ENCODE measurements at regions not wholly inside any gene's neighbourhood (a gene's known extent, or its start where the extent isn't known, plus 50 kb on each side); places are given as distances from the start of the nearest gene placed in this dataset.

DNA sequence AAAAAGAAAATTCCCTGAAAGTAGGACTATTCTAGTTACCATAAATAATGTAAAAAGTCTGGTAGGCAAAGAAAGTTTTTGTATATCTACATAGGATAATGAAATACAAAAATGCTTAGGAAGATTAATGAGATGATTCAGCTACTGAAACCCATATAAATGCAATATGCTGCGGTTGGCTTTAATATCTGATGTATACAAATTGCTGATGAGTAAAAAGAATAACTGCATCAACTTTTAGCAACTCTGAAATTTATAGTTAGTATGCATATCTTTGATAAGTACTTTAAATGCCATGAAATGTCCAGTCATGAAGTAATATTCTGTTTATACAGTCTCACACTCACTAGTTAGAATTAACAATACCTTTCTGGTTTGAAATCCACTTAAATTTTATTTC is 404.8 kb downstream of the TLL1 start:
- TF ChIP-seq, protein P1, sequence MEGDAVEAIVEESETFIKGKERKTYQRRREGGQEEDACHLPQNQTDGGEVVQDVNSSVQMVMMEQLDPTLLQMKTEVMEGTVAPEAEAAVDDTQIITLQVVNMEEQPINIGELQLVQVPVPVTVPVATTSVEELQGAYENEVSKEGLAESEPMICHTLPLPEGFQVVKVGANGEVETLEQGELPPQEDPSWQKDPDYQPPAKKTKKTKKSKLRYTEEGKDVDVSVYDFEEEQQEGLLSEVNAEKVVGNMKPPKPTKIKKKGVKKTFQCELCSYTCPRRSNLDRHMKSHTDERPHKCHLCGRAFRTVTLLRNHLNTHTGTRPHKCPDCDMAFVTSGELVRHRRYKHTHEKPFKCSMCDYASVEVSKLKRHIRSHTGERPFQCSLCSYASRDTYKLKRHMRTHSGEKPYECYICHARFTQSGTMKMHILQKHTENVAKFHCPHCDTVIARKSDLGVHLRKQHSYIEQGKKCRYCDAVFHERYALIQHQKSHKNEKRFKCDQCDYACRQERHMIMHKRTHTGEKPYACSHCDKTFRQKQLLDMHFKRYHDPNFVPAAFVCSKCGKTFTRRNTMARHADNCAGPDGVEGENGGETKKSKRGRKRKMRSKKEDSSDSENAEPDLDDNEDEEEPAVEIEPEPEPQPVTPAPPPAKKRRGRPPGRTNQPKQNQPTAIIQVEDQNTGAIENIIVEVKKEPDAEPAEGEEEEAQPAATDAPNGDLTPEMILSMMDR (IDR thresholded peaks at IDR 0.05; ENCODE audit: borderline replicate concordance, control extremely low read depth, extremely low read depth, insufficient read depth, missing control alignments), result no peak
- in situ Hi-C loops (cut with MboI; ENCODE audit: low sequenced_read_pairs, unreplicated experiment), result no loop called here
- DNase-seq (ENCODE audit: low spot score), result no peak

GRCh38 chr4:166279261-166279660 is 406.2 kb downstream of the TLL1 start:
- in situ Hi-C loops (cut with MboI; ENCODE audit: low sequenced_read_pairs, unreplicated experiment), result no loop called here
- no peak for DNase-seq (ENCODE audit: low spot score)
- TF ChIP-seq, protein P1 (IDR thresholded peaks at IDR 0.05; ENCODE audit: borderline replicate concordance, control extremely low read depth, extremely low read depth, insufficient read depth, missing control alignments), result no peak

DNA sequence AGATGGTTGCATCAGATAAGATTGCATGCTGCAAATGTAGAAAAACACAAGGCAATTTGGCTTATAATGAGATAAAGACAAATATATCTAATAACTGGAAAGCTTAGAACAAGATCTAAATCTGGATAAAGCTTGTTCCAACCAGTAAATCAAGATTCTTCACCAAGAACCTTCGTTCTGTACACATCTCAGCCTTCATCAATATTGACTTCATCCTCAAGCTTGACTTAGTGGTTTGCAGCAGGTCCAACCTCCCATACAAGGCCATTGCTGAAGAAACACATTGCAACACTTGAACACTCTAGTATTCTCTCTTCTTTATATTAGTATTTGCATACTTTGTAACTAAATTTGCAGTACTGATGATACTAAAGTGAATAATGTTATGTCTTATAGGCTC is 407.6 kb downstream of the TLL1 start:
- DNase-seq (ENCODE audit: low spot score), result no peak
- in situ Hi-C loops (cut with MboI; ENCODE audit: low sequenced_read_pairs, unreplicated experiment), result no loop called here

GRCh38 chr4:166282081-166282770 is 409.2 kb downstream of the TLL1 start:
- DNase-seq (ENCODE audit: low spot score), result no peak
- in situ Hi-C loops (cut with MboI; ENCODE audit: low sequenced_read_pairs, unreplicated experiment), result no loop called here
- TF ChIP-seq, protein P1 (IDR thresholded peaks at IDR 0.05; ENCODE audit: borderline replicate concordance, control extremely low read depth, extremely low read depth, insufficient read depth, missing control alignments), result no peak

More for the DNA sequence above, 407.6 kb downstream of the TLL1 start:
- TF ChIP-seq, protein P1 (IDR thresholded peaks at IDR 0.05; ENCODE audit: borderline replicate concordance, control extremely low read depth, extremely low read depth, insufficient read depth, missing control alignments), result no peak

DNA sequence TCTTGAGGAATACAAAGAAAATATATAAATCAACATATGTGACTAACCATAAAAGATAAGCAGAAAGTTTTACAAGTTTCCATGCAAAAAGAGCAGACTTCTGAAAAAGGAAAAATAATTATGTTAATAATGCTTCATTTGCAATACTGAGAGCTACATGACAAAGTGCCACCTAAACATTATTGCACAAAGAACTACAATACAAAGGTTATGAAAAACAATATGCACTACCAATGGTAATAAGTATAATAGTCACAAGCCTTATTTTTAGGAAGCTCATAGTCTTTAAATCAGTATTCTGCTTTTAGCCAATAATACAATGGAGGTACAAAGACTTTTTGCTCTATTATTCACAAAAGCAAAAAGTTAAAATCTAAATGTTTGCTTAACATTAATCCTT is 411.2 kb downstream of the TLL1 start:
- DNase-seq (ENCODE audit: low spot score), result no peak
- TF ChIP-seq, protein P1 (IDR thresholded peaks at IDR 0.05; ENCODE audit: borderline replicate concordance, control extremely low read depth, extremely low read depth, insufficient read depth, missing control alignments), result no peak
- in situ Hi-C loops (cut with MboI; ENCODE audit: low sequenced_read_pairs, unreplicated experiment), result no loop called here

- no peak for DNase-seq (ENCODE audit: low spot score)
- TF ChIP-seq, protein P1 (IDR thresholded peaks at IDR 0.05; ENCODE audit: borderline replicate concordance, control extremely low read depth, extremely low read depth, insufficient read depth, missing control alignments), result no peak
- in situ Hi-C loops (cut with MboI; ENCODE audit: low sequenced_read_pairs, unreplicated experiment), result no loop called here
Observed at GRCh38 chr4:166290426-166290825, 417.4 kb downstream of the TLL1 start.
